Loucy (cell line): ENCODE measurements at regions not wholly inside any gene's neighbourhood (a gene's known extent, or its start where the extent isn't known, plus 50 kb on each side); places are given as distances from the start of the nearest gene placed in this dataset.

Experiments
- H2AFZ ChIP-seq: fragments of 200-600 bp; sonication (generic); 2 replicates; pipeline ENCODE4 v1.6.0; 2016; ENCODE audit warnings: antibody characterized with exemption, mild to moderate bottlenecking, low read length, moderate library complexity
- H3F3A ChIP-seq: fragments of 200-600 bp; 2 replicates; pipeline ENCODE4 v1.6.0; 2016; ENCODE audit warnings: antibody characterized with exemption, low read depth, mild to moderate bottlenecking
- H3K27me3 ChIP-seq: fragments of 200-600 bp; sonication (generic); 2 replicates; pipeline ENCODE4 v1.6.1; 2014; ENCODE audit warnings: low read length, mild to moderate bottlenecking; ENCODE audit not compliant: insufficient read depth, poor library complexity, severe bottlenecking
- H3K36me3 ChIP-seq: fragments of 200-600 bp; sonication (generic); 2 replicates; pipeline ENCODE4 v1.6.1; 2016; ENCODE audit warnings: low read length; ENCODE audit not compliant: insufficient read depth
- H3K4me1 ChIP-seq: fragments of 200-600 bp; sonication (generic); 2 replicates; pipeline ENCODE4 v1.5.1; 2014; ENCODE audit warnings: low read length, mild to moderate bottlenecking; ENCODE audit not compliant: insufficient read depth, poor library complexity, severe bottlenecking
- H3K4me2 ChIP-seq: fragments of 200-600 bp; sonication (generic); 2 replicates; pipeline ENCODE4 v1.6.0; 2014; ENCODE audit warnings: antibody characterized with exemption, low read length, low read depth, mild to moderate bottlenecking; ENCODE audit not compliant: poor library complexity, severe bottlenecking
- H3K4me3 ChIP-seq: fragments of 200-600 bp; sonication (generic); 2 replicates; pipeline ENCODE4 v1.5.1; 2014; ENCODE audit warnings: low read length, mild to moderate bottlenecking, mixed read lengths; ENCODE audit not compliant: poor library complexity, severe bottlenecking
- H3K79me2 ChIP-seq: fragments of 200-600 bp; sonication (generic); 2 replicates; pipeline ENCODE4 v1.6.1; 2014; ENCODE audit warnings: low read length; ENCODE audit not compliant: insufficient read depth
- H3K9ac ChIP-seq: fragments of 200-600 bp; sonication (generic); 2 replicates; pipeline ENCODE4 v1.6.0; 2014; ENCODE audit warnings: mild to moderate bottlenecking, low read depth, low read length, moderate library complexity; ENCODE audit not compliant: poor library complexity, severe bottlenecking
- H3K9me2 ChIP-seq: fragments of 200-600 bp; sonication (generic); replicated peaks from 2 replicates; pipeline ENCODE4 v1.6.1; 2016; ENCODE audit warnings: low read depth, low read length, mixed read lengths
- H3K9me3 ChIP-seq: fragments of 200-600 bp; sonication (generic); 2 replicates; pipeline ENCODE4 v1.6.1; 2014; ENCODE audit warnings: mild to moderate bottlenecking, antibody characterized with exemption, low read length, low read depth; ENCODE audit not compliant: insufficient read depth
- H4K20me1 ChIP-seq: fragments of 200-600 bp; sonication (generic); 2 replicates; pipeline ENCODE4 v1.6.0; 2014; ENCODE audit warnings: antibody characterized with exemption, low read length, mild to moderate bottlenecking; ENCODE audit not compliant: insufficient read depth, poor library complexity, severe bottlenecking
- CTCF ChIP-seq: fragments of 200-600 bp; sonication (generic); conservative IDR thresholded peaks from 2 replicates; pipeline ENCODE4 v1.5.1; 2014; ENCODE audit warnings: mild to moderate bottlenecking, antibody characterized with exemption, low read length
- EZH2phosphoT487 ChIP-seq: fragments of 200-600 bp; IDR thresholded peaks from 2 replicates; pipeline ENCODE4 v1.6.1; 2018; ENCODE audit warnings: antibody characterized with exemption, mild to moderate bottlenecking, moderate library complexity, borderline replicate concordance

- Histone ChIP-seq H2AFZ (no peak overlapping the region), H3K4me2 (no peak overlapping the region), H3K9me2 (no peaks in the 10 kb centered on the region), H3K4me3 (no peak overlapping the region), H3K36me3 (no peaks in the 10 kb centered on the region), H3F3A (no peaks in the 10 kb centered on the region), H3K4me1 (no peaks in the 10 kb centered on the region), H3K9me3 (no peaks in the 10 kb centered on the region), H3K9ac (no peak overlapping the region), H4K20me1 (no peaks in the 10 kb centered on the region), H3K27me3 (no peaks in the 10 kb centered on the region), H3K79me2 (no peaks in the 10 kb centered on the region)
- TF ChIP-seq EZH2phosphoT487 (no peak), CTCF (no peak)
These were observed 766.7 kb upstream of the TENM3 start for GRCh38 chr4:181476508-181476890.

- TF ChIP-seq CTCF = no peak
- TF ChIP-seq EZH2phosphoT487 = no peak
- Histone ChIP-seq H3K27me3 (no peaks in the 10 kb centered on the region), H3K79me2 (no peaks in the 10 kb centered on the region), H3K36me3 (no peaks in the 10 kb centered on the region), H3K9ac (no peak overlapping the region), H4K20me1 (no peaks in the 10 kb centered on the region), H2AFZ (no peak overlapping the region), H3K4me2 (no peak overlapping the region), H3K9me3 (no peaks in the 10 kb centered on the region), H3F3A (no peaks in the 10 kb centered on the region), H3K9me2 (no peaks in the 10 kb centered on the region), H3K4me3 (no peak overlapping the region), H3K4me1 (no peaks in the 10 kb centered on the region)
These were observed 765.6 kb upstream of the TENM3 start for GRCh38 chr4:181477591-181477990.

GRCh38 chr4:181478656-181479055, 764.5 kb upstream of the TENM3 start:
- no peak overlapping the region for H3K9ac ChIP-seq
- H3K4me1 ChIP-seq = no peaks in the 10 kb centered on the region
- no peak overlapping the region for H3K4me3 ChIP-seq
- H3K9me2 ChIP-seq = no peaks in the 10 kb centered on the region
- no peaks in the 10 kb centered on the region for H3K9me3 ChIP-seq
- H3K36me3 ChIP-seq = no peaks in the 10 kb centered on the region
- H2AFZ ChIP-seq = no peak overlapping the region
- no peaks in the 10 kb centered on the region for H3F3A ChIP-seq
- H3K4me2 ChIP-seq = no peak overlapping the region
- H3K27me3 ChIP-seq = no peaks in the 10 kb centered on the region
- no peaks in the 10 kb centered on the region for H3K79me2 ChIP-seq
- no peak for TF ChIP-seq CTCF
- no peak for TF ChIP-seq EZH2phosphoT487
- H4K20me1 ChIP-seq = no peaks in the 10 kb centered on the region
